MM.1S (cell line): ENCODE measurements at regions not wholly inside any gene's neighbourhood (a gene's known extent, or its start where the extent isn't known, plus 50 kb on each side); places are given as distances from the start of the nearest gene placed in this dataset.

Experiments
- CTCF ChIP-seq: fragments of 300-600 bp; sonication (generic); IDR thresholded peaks from 2 replicates; pipeline ENCODE4 v1.5.1; 2016; ENCODE audit warnings: antibody characterized with exemption, low read length, mixed read lengths
- EZH2 ChIP-seq: fragments of 300-600 bp; sonication (generic); optimal IDR thresholded peaks from 2 replicates; pipeline ENCODE3; 2017; ENCODE audit warnings: low read depth, mild to moderate bottlenecking, antibody characterized with exemption, low read length, mixed read lengths
- EZH2phosphoT487 ChIP-seq: fragments of 300-600 bp; sonication (generic); IDR thresholded peaks from 2 replicates; pipeline ENCODE4 v1.6.1; 2018; ENCODE audit warnings: antibody characterized with exemption, low read length

GRCh38 chr20:12093057-12093796 is 175.5 kb downstream of the BTBD3 start:
- TF ChIP-seq CTCF (no peak), EZH2 (no peak), EZH2phosphoT487 (no peak)
